Ascending aorta (tissue), 2 donors: ENCODE measurements at regions not wholly inside any gene's neighbourhood (a gene's known extent, or its start where the extent isn't known, plus 50 kb on each side); places are given as distances from the start of the nearest gene placed in this dataset.

Experiments used
- DNase-seq, 2 donors: peaks; one replicate each; pipeline ENCODE4 v3.0.0-alpha.2; 2019; ENCODE audit warnings: low spot score in 2 of 2
- H3K27ac ChIP-seq, 2 donors: fragments of 200-600 bp; sonication (generic); one replicate each; pipeline ENCODE4 v1.5.1; 2016 to 2017; ENCODE audit warnings: mild to moderate bottlenecking in 1 of 2
- H3K27me3 ChIP-seq: fragments of 200-600 bp; sonication (generic); one replicate; pipeline ENCODE4 v1.5.1; 2017
- H3K36me3 ChIP-seq, 2 donors: fragments of 200-600 bp; sonication (generic); one replicate each; pipeline ENCODE4 v1.5.1; 2016
- H3K4me1 ChIP-seq, 2 donors: fragments of 200-600 bp; sonication (generic); one replicate each; pipeline ENCODE4 v1.5.1; 2016 to 2017; ENCODE audit warnings: mild to moderate bottlenecking in 1 of 2
- H3K4me3 ChIP-seq, 2 donors: fragments of 200-600 bp; sonication (generic); one replicate each; pipeline ENCODE4 v1.5.1; 2016 to 2017; ENCODE audit warnings: mild to moderate bottlenecking in 1 of 2
- H3K9me3 ChIP-seq, 2 donors: fragments of 200-600 bp; sonication (generic); one replicate each; pipeline ENCODE4 v1.5.1; 2016
- CTCF ChIP-seq, 3 experiments: fragments of 200-600 bp in 2 of 3; fragments of 450-650 bp in 1 of 3; sonication (generic) in 2 of 3; IDR thresholded peaks; one replicate each; pipeline ENCODE4 v1.5.1; 2016 to 2019; ENCODE audit warnings: antibody characterized with exemption in 3 of 3, mild to moderate bottlenecking in 1 of 3, moderate library complexity in 1 of 3
- intact Hi-C: fragments of 100-400 bp; cut with DNase I; formaldehyde crosslinking; loops from one replicate; pipeline ENCODE4 v1.15.1; 2023

- Histone ChIP-seq H3K27ac (no peak overlapping the region), H3K9me3 (no peaks in the 10 kb centered on the region), H3K4me1 (no peaks in the 10 kb centered on the region), H3K27me3 (no peaks in the 10 kb centered on the region), H3K36me3 (no peaks in the 10 kb centered on the region), H3K4me3 (no peak overlapping the region)
- no peak for TF ChIP-seq CTCF (IDR thresholded peaks at IDR 0.05)
- no peak for DNase-seq
- intact Hi-C loops, result no loop called here
Measured at GRCh38 chr4:125773502-125773901, 458.7 kb downstream of the FAT4 start.

- intact Hi-C loops, result no loop called here
- no peak overlapping the region for H3K27ac ChIP-seq
- DNase-seq, result no peak
- no peaks in the 10 kb centered on the region for H3K4me1 ChIP-seq
- no peak for TF ChIP-seq CTCF (IDR thresholded peaks at IDR 0.05)
- H3K4me3 ChIP-seq, result no peak overlapping the region
- no peaks in the 10 kb centered on the region for H3K36me3 ChIP-seq
- no peaks in the 10 kb centered on the region for H3K9me3 ChIP-seq
- no peaks in the 10 kb centered on the region for H3K27me3 ChIP-seq
Measured at GRCh38 chr4:125773931-125774330, 459.2 kb downstream of the FAT4 start.

- intact Hi-C loops, result no loop called here
- Histone ChIP-seq H3K9me3 (no peaks in the 10 kb centered on the region), H3K4me3 (no peak overlapping the region), H3K4me1 (no peaks in the 10 kb centered on the region), H3K36me3 (no peaks in the 10 kb centered on the region), H3K27me3 (no peaks in the 10 kb centered on the region), H3K27ac (no peak overlapping the region)
- no peak for DNase-seq
- TF ChIP-seq CTCF (IDR thresholded peaks at IDR 0.05), result no peak
Measured at GRCh38 chr4:125776146-125776545, 461.4 kb downstream of the FAT4 start.

- H3K9me3 ChIP-seq, result no peaks in the 10 kb centered on the region
- no peak overlapping the region for H3K4me3 ChIP-seq
- no peak for DNase-seq
- H3K4me1 ChIP-seq, result no peaks in the 10 kb centered on the region
- no peak overlapping the region for H3K27ac ChIP-seq
- no peaks in the 10 kb centered on the region for H3K27me3 ChIP-seq
- intact Hi-C loops, result no loop called here
- H3K36me3 ChIP-seq, result no peaks in the 10 kb centered on the region
- TF ChIP-seq CTCF (IDR thresholded peaks at IDR 0.05), result no peak
Measured at GRCh38 chr4:125780164-125780563, 465.4 kb downstream of the FAT4 start.

GRCh38 chr4:125780747-125781146, 466.0 kb downstream of the FAT4 start:
- Histone ChIP-seq H3K27me3 (no peaks in the 10 kb centered on the region), H3K4me1 (no peaks in the 10 kb centered on the region), H3K4me3 (no peak overlapping the region), H3K36me3 (no peaks in the 10 kb centered on the region), H3K9me3 (no peaks in the 10 kb centered on the region), H3K27ac (no peak overlapping the region)
- no peak for TF ChIP-seq CTCF (IDR thresholded peaks at IDR 0.05)
- intact Hi-C loops, result no loop called here
- DNase-seq, result no peak

GRCh38 chr4:125781651-125782050, 466.9 kb downstream of the FAT4 start:
- no peak for TF ChIP-seq CTCF (IDR thresholded peaks at IDR 0.05)

More at GRCh38 chr4:125781651-125782050, 466.9 kb downstream of the FAT4 start:
- Histone ChIP-seq H3K27ac (no peak overlapping the region), H3K4me3 (no peak overlapping the region), H3K4me1 (no peaks in the 10 kb centered on the region), H3K9me3 (no peaks in the 10 kb centered on the region), H3K27me3 (no peaks in the 10 kb centered on the region), H3K36me3 (no peaks in the 10 kb centered on the region)
- no peak for DNase-seq
- intact Hi-C loops, result no loop called here
